Cardiac muscle cell (in vitro differentiated cells and primary cell): ENCODE measurements at regions not wholly inside any gene's neighbourhood (a gene's known extent, or its start where the extent isn't known, plus 50 kb on each side); places are given as distances from the start of the nearest gene placed in this dataset.

Source experiments
- DNase-seq, 2 donors: peaks; one replicate each; pipeline versions ENCODE4 v3.0.0 to v3.0.0-alpha.2; 2010 to 2017; ENCODE audit warnings: low read depth in 1 of 2, low spot score in 1 of 2
- H3K27ac ChIP-seq: fragments of 200-600 bp; sonication (generic); 2 replicates; pipeline ENCODE4 v1.5.1; 2016
- H3K27me3 ChIP-seq: fragments of 200-600 bp; sonication (generic); 2 replicates; pipeline ENCODE4 v1.6.0; 2016; ENCODE audit warnings: control low read depth
- H3K36me3 ChIP-seq: fragments of 200-600 bp; sonication (generic); 2 replicates; pipeline ENCODE4 v1.5.1; 2016; ENCODE audit warnings: control low read depth
- H3K4me1 ChIP-seq: fragments of 200-600 bp; sonication (generic); 2 replicates; pipeline ENCODE4 v1.8.1; 2017; ENCODE audit warnings: low read depth, mild to moderate bottlenecking, mixed run types
- H3K4me3 ChIP-seq: fragments of 200-600 bp; sonication (generic); 2 replicates; pipeline ENCODE4 v1.5.1; 2016; ENCODE audit warnings: mild to moderate bottlenecking
- H3K9me3 ChIP-seq: fragments of 200-600 bp; sonication (generic); 2 replicates; pipeline ENCODE4 v1.5.1; 2017; ENCODE audit warnings: low read depth, mild to moderate bottlenecking, control low read depth
- TF ChIP-seq, protein P1 (sequence below): IDR thresholded peaks from 2 replicates; pipeline ENCODE4 v1.5.1; 2012; ENCODE audit warnings: low read depth, mild to moderate bottlenecking, low read length

DNA sequence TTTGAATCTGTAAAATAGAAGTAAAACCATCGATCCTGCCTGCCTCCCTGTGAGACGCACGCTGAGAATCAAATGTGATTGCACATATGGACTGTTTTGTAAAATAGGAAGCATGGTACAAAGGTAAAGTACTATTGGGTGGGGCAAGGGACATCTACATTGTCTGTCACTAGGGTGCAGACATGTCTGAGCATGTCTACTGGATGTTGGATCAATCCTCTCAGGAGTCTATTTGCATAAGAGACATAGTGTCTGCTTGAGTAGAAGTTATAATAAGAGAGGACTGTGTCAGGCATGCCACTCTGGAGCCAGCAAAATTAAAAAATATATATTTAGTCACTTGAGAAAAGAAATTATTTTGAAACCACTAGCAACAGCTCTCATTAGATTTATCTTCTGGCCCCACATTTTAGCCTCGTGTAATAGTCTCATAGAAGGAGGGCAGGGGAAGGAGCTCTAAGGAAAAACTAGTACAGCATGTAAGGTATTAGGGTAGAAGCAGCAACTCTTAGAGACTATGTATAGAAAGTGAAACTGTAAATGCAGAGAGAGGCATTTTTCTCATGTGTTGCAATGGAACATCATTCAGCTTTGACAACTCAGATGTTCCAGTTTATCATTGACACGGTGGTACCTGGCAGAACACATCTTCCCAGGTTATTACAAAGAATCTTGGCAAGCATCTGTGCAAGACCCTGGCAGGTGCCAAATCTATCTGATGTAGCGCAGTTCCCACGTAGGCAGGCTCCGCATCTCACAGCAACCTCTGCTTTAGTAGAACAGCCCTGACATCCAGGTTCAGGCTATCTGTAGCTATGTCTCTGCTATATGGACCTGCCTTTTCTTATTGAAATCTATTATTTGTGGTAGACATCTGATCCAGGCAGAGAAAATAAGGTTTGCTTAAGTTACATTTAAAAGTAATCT is 85.2 kb upstream of the CHL1 start:
- Histone ChIP-seq H3K27ac (no peak overlapping the region), H3K36me3 (no peaks in the 10 kb centered on the region), H3K4me1 (no peaks in the 10 kb centered on the region), H3K9me3 (no peaks in the 10 kb centered on the region), H3K4me3 (no peak overlapping the region), H3K27me3 (no peaks in the 10 kb centered on the region)
- TF ChIP-seq, protein P1, sequence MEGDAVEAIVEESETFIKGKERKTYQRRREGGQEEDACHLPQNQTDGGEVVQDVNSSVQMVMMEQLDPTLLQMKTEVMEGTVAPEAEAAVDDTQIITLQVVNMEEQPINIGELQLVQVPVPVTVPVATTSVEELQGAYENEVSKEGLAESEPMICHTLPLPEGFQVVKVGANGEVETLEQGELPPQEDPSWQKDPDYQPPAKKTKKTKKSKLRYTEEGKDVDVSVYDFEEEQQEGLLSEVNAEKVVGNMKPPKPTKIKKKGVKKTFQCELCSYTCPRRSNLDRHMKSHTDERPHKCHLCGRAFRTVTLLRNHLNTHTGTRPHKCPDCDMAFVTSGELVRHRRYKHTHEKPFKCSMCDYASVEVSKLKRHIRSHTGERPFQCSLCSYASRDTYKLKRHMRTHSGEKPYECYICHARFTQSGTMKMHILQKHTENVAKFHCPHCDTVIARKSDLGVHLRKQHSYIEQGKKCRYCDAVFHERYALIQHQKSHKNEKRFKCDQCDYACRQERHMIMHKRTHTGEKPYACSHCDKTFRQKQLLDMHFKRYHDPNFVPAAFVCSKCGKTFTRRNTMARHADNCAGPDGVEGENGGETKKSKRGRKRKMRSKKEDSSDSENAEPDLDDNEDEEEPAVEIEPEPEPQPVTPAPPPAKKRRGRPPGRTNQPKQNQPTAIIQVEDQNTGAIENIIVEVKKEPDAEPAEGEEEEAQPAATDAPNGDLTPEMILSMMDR = no peak
- no peak for DNase-seq

DNA sequence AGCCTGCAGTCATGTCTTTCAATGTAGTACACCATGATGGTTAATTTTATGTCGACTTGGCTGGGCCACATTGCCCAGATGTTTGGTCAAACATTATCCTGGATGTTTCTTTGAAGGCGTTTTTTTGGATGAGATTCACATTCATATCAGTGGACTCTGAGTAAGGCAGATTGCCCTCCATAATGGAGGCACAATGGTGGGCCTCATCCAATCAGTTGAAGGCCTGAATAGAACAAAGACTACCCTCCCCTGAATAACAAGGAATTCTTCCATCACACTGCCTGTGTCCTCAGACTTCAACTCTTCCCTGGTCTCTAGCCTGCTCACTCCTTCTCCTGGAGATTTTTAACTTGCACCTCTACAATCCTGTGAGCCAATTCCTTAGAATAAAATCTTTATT is 83.8 kb upstream of the CHL1 start:
- TF ChIP-seq, protein P1 = no peak
- Histone ChIP-seq H3K36me3 (no peaks in the 10 kb centered on the region), H3K4me3 (no peak overlapping the region), H3K27ac (no peak overlapping the region), H3K9me3 (no peaks in the 10 kb centered on the region), H3K4me1 (no peaks in the 10 kb centered on the region), H3K27me3 (no peaks in the 10 kb centered on the region)
- no peak for DNase-seq

DNA sequence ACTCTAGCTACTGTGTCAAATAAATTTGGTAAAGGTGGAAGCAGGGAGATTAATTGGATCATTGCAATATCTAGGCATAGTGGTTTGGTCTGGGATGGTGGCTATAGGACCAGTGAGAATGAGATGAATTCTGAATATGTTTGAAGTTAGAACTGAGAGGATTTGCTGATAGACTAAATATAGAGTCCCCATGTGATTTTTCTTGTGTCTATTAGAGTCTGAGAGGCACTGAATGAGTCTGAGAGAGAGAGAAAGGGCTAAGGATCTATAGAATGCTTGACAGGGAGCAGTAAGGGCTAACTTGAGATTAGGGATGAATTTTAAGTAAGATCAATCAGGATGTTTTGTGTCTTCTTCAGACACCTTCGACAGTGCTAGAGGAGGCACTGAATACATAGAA is 77.9 kb upstream of the CHL1 start:
- Histone ChIP-seq H3K4me1 (peaks cover 7% of the 10 kb centered on the region), H3K36me3 (no peaks in the 10 kb centered on the region), H3K27me3 (no peaks in the 10 kb centered on the region), H3K9me3 (no peaks in the 10 kb centered on the region), H3K27ac (no peak overlapping the region), H3K4me3 (no peak overlapping the region)
- DNase-seq = no peak
- TF ChIP-seq, protein P1 = no peak

DNA sequence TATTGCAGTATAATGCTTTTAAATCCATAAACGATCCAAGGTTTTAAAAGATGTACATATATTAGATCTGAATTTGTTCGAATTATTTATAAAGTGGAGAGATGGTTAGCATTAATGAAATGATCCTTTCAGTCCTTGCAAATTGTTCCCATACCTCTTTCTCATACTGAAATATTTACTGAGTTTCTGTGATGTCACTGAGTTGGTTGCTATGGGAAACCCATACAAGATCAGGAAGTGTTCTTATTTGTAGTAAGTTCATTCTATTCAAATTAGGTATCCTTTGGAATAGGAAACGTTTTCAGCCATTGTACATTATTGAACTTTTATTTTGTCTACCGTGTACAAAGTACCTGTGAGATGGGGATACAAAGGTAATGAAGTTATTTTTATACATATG is 73.2 kb upstream of the CHL1 start:
- Histone ChIP-seq H3K27ac (no peak overlapping the region), H3K4me1 (peaks cover 6% of the 10 kb centered on the region), H3K9me3 (no peaks in the 10 kb centered on the region), H3K36me3 (no peaks in the 10 kb centered on the region), H3K4me3 (no peak overlapping the region), H3K27me3 (no peaks in the 10 kb centered on the region)
- no peak for DNase-seq
- TF ChIP-seq, protein P1 = no peak

DNA sequence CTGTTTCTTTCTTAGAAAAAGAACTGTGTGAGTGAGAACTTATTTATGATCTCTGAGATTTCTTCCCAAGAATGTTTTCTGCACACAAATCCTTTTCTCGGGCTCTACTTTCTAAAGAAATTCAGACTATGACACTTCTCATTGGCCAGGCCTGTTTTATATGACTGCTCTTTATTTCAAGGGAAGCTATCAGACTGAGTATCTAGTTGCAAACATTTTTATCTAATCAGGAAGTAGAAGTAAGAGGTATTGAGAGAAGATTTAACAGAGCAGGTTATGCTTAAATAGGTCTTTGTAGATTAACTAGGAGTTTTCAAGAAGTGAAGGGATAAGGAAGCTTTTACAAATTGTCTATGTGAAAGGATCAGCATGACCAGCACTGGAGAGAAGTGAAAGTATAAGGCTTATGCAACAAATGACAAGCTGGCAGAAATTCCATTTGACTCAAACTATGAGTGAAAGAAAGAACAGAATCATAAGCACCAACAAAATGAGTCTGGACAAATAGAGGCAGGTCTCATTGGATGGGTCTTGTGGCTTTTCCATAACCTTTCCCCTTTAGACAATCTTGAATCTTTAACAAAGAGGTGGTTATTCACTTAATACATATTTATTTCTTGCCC is 71.9 kb upstream of the CHL1 start:
- Histone ChIP-seq H3K36me3 (no peaks in the 10 kb centered on the region), H3K27me3 (no peaks in the 10 kb centered on the region), H3K4me3 (no peak overlapping the region), H3K9me3 (no peaks in the 10 kb centered on the region), H3K27ac (no peak overlapping the region), H3K4me1 (no peaks in the 10 kb centered on the region)
- TF ChIP-seq, protein P1 = no peak
- no peak for DNase-seq
